WTC11 (cell line): ENCODE measurements at regions not wholly inside any gene's neighbourhood (a gene's known extent, or its start where the extent isn't known, plus 50 kb on each side); places are given as distances from the start of the nearest gene placed in this dataset.

ENCODE experiments used
- AFF4 ChIP-seq: sonication (generic); formaldehyde crosslinking; IDR thresholded peaks from 2 replicates; pipeline ENCODE4 v1.8.1; 2023; ENCODE audit warnings: mild to moderate bottlenecking, missing genetic modification reagents, borderline replicate concordance
- CTCF ChIP-seq: fragments of 200-600 bp; IDR thresholded peaks from 2 replicates; pipeline ENCODE4 v1.8.0; 2022; ENCODE audit warnings: antibody characterized with exemption
- FOXP1 ChIP-seq: sonication (generic); formaldehyde crosslinking; IDR thresholded peaks from 2 replicates; pipeline ENCODE4 v1.8.0; 2022; ENCODE audit warnings: missing genetic modification reagents, mild to moderate bottlenecking, moderate library complexity, borderline replicate concordance
- ZNF425 ChIP-seq: fragments of 250-450 bp; sonication (Bioruptor Pico); conservative IDR thresholded peaks from 2 replicates; pipeline ENCODE4 v1.9.0; 2021; ENCODE audit warnings: mild to moderate bottlenecking

GRCh38 chr16:73183611-73184092, 135.7 kb upstream of the ZFHX3 start:
- TF ChIP-seq FOXP1 (no peak), CTCF (no peak), AFF4 (CRISPR knock-in tag) (no peak), ZNF425 (CRISPR knock-in tag) (no peak)
